ENCODE measurements at regions not wholly inside any gene's neighbourhood (a gene's known extent, or its start where the extent isn't known, plus 50 kb on each side); places are given as distances from the start of the nearest gene placed in this dataset.

- Mint-ChIP-seq H3K4me3 (no peak overlapping the region), H3K27ac (peak overlapping the region; percentile 50), H3K9me3 (peaks cover 4% of the 10 kb centered on the region), H3K4me1 (peaks cover 37% of the 10 kb centered on the region), H3K36me3 (no peaks in the 10 kb centered on the region), H3K27me3 (ENCODE audit: insufficient read depth, low read depth) (peaks cover 2% of the 10 kb centered on the region)
- TF ChIP-seq EZH2 (IDR thresholded peaks at IDR 0.05): no peak
- TF ChIP-seq, protein P1, sequence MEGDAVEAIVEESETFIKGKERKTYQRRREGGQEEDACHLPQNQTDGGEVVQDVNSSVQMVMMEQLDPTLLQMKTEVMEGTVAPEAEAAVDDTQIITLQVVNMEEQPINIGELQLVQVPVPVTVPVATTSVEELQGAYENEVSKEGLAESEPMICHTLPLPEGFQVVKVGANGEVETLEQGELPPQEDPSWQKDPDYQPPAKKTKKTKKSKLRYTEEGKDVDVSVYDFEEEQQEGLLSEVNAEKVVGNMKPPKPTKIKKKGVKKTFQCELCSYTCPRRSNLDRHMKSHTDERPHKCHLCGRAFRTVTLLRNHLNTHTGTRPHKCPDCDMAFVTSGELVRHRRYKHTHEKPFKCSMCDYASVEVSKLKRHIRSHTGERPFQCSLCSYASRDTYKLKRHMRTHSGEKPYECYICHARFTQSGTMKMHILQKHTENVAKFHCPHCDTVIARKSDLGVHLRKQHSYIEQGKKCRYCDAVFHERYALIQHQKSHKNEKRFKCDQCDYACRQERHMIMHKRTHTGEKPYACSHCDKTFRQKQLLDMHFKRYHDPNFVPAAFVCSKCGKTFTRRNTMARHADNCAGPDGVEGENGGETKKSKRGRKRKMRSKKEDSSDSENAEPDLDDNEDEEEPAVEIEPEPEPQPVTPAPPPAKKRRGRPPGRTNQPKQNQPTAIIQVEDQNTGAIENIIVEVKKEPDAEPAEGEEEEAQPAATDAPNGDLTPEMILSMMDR (IDR thresholded peaks at IDR 0.05): no peak
- no peak for TF ChIP-seq EZH2phosphoT487 (IDR thresholded peaks at IDR 0.05)
- DNase-seq (ENCODE audit: low spot score): no peak
- Histone ChIP-seq H3K27ac (no peak overlapping the region), H3K27me3 (no peaks in the 10 kb centered on the region), H3K9me3 (ENCODE audit: low read depth) (no peaks in the 10 kb centered on the region), H3K4me2 (no peak overlapping the region), H3K36me3 (no peaks in the 10 kb centered on the region), H4K20me1 (ENCODE audit: low read depth) (no peaks in the 10 kb centered on the region), H3K4me3 (no peak overlapping the region), H3F3A (ENCODE audit: low read depth) (peaks cover 7% of the 10 kb centered on the region), H3K4me1 (peaks cover 10% of the 10 kb centered on the region), H3K79me2 (ENCODE audit: low read depth) (no peaks in the 10 kb centered on the region), H2AFZ (replicated peaks) (peak overlapping the region; percentile 63), H3K9ac (no peak overlapping the region)
These were observed 223.9 kb upstream of the ZBED5 start for GRCh38 chr11:11081776-11082175.

DNA sequence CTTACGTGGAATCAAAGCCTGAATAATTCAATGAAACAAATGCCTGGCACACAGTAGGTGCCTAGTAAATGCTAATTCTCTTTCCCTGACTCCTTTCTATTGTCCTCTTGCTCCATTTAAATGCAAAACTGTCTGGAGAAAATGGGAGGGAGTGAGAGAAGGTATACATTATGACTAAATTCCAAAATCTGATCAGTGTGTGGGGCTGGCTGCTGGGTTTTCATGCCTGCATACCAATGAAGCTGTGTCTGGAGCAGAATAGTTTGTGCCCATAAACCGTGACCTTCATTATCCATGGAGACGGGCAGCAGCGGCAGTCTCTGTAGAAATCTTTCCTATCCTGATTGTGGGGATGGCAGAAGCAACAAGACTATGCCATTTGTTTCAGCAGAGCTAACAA is 223.4 kb upstream of the ZBED5 start:
- H3K27ac Mint-ChIP-seq: peak overlapping the region; percentile 50

DNA sequence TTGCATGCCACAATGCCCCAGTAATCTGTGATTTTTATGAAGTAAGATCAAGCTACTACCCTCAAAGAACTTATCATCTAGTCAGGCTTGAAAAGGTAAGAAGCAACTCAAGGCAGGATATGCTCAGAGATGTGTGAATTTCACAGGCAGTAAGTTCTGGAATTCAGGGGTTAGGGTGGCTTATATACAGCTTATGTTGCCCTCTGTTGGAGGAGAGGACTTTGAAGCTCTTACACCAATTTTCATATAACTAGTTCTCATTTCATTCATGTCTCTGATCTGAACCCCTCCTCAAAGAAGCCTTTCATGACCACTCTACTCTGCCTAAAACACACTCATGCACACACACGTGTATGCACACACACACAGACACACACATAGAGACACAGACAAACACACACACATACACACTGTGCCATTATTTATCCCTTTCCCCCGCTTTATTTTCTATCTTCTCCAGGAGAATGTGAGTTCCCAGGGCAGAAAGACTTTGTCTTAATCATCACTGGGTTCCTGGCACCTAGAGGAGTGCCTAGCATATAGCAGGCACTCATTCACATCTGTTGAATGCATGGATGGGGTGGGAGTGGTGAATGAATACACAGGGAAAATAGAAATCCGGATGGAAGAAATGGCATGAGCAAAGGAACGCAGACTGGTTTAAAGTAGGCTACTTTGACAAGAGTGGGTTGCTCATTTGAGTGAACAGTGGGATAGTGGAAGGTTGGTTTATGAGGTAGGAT is 220.7 kb upstream of the ZBED5 start:
- Histone ChIP-seq H3K27me3 (no peaks in the 10 kb centered on the region), H3F3A (ENCODE audit: low read depth) (peaks cover 7% of the 10 kb centered on the region), H3K4me2 (no peak overlapping the region), H3K4me3 (no peak overlapping the region), H3K4me1 (peaks cover 5% of the 10 kb centered on the region), H3K79me2 (ENCODE audit: low read depth) (no peaks in the 10 kb centered on the region), H3K36me3 (no peaks in the 10 kb centered on the region), H3K9me3 (ENCODE audit: low read depth) (no peaks in the 10 kb centered on the region), H2AFZ (replicated peaks) (no peak overlapping the region), H3K9ac (no peak overlapping the region), H4K20me1 (ENCODE audit: low read depth) (no peaks in the 10 kb centered on the region), H3K27ac (no peak overlapping the region)
- H3K27ac Mint-ChIP-seq: no peak overlapping the region
- peaks cover 4% of the 10 kb centered on the region for H3K9me3 Mint-ChIP-seq
- no peak for DNase-seq (ENCODE audit: low spot score)
- H3K4me1 Mint-ChIP-seq: peaks cover 44% of the 10 kb centered on the region
- peaks cover 5% of the 10 kb centered on the region for H3K27me3 Mint-ChIP-seq (ENCODE audit: insufficient read depth, low read depth)
- H3K4me3 Mint-ChIP-seq: no peak overlapping the region
- no peaks in the 10 kb centered on the region for H3K36me3 Mint-ChIP-seq
- no peak for TF ChIP-seq EZH2 (IDR thresholded peaks at IDR 0.05)

More for the DNA sequence above, 223.4 kb upstream of the ZBED5 start:
- no peak overlapping the region for H2AFZ ChIP-seq (replicated peaks)
- no peaks in the 10 kb centered on the region for H4K20me1 ChIP-seq (ENCODE audit: low read depth)
- no peaks in the 10 kb centered on the region for H3K9me3 ChIP-seq (ENCODE audit: low read depth)
- Mint-ChIP-seq H3K4me1 (peaks cover 38% of the 10 kb centered on the region), H3K4me3 (no peak overlapping the region), H3K36me3 (no peaks in the 10 kb centered on the region), H3K9me3 (peaks cover 4% of the 10 kb centered on the region), H3K27me3 (ENCODE audit: insufficient read depth, low read depth) (peaks cover 2% of the 10 kb centered on the region)
- H3K27me3 ChIP-seq: no peaks in the 10 kb centered on the region
- peaks cover 9% of the 10 kb centered on the region for H3K4me1 ChIP-seq
- H3K9ac ChIP-seq: no peak overlapping the region
- no peak overlapping the region for H3K27ac ChIP-seq
- no peak for DNase-seq (ENCODE audit: low spot score)
- H3K36me3 ChIP-seq: no peaks in the 10 kb centered on the region
- no peak for TF ChIP-seq EZH2 (IDR thresholded peaks at IDR 0.05)
- TF ChIP-seq EZH2phosphoT487 (IDR thresholded peaks at IDR 0.05): no peak
- TF ChIP-seq, protein P1 (IDR thresholded peaks at IDR 0.05): no peak
- no peak overlapping the region for H3K4me3 ChIP-seq
- no peaks in the 10 kb centered on the region for H3K79me2 ChIP-seq (ENCODE audit: low read depth)
- peaks cover 7% of the 10 kb centered on the region for H3F3A ChIP-seq (ENCODE audit: low read depth)
- no peak overlapping the region for H3K4me2 ChIP-seq

GRCh38 chr11:11077898-11078297 is 220.0 kb upstream of the ZBED5 start:
- H3K9me3 ChIP-seq (ENCODE audit: low read depth): no peaks in the 10 kb centered on the region
- H2AFZ ChIP-seq (replicated peaks): no peak overlapping the region
- DNase-seq (ENCODE audit: low spot score): no peak
- Mint-ChIP-seq H3K9me3 (peaks cover 4% of the 10 kb centered on the region), H3K27ac (no peak overlapping the region), H3K36me3 (no peaks in the 10 kb centered on the region), H3K4me1 (peaks cover 45% of the 10 kb centered on the region), H3K4me3 (no peak overlapping the region), H3K27me3 (ENCODE audit: insufficient read depth, low read depth) (peaks cover 9% of the 10 kb centered on the region)
- H3F3A ChIP-seq (ENCODE audit: low read depth): peaks cover 7% of the 10 kb centered on the region
- H3K27ac ChIP-seq: no peak overlapping the region
- peaks cover 5% of the 10 kb centered on the region for H3K4me1 ChIP-seq
- no peak overlapping the region for H3K4me3 ChIP-seq
- H3K9ac ChIP-seq: no peak overlapping the region
- no peaks in the 10 kb centered on the region for H3K79me2 ChIP-seq (ENCODE audit: low read depth)
- no peak for TF ChIP-seq EZH2phosphoT487 (IDR thresholded peaks at IDR 0.05)
- TF ChIP-seq EZH2 (IDR thresholded peaks at IDR 0.05): no peak
- TF ChIP-seq, protein P1 (IDR thresholded peaks at IDR 0.05): no peak
- H3K36me3 ChIP-seq: no peaks in the 10 kb centered on the region
- no peaks in the 10 kb centered on the region for H4K20me1 ChIP-seq (ENCODE audit: low read depth)
- H3K27me3 ChIP-seq: no peaks in the 10 kb centered on the region
- no peak overlapping the region for H3K4me2 ChIP-seq
